ENCODE measurements at regions not wholly inside any gene's neighbourhood (a gene's known extent, or its start where the extent isn't known, plus 50 kb on each side); places are given as distances from the start of the nearest gene placed in this dataset.
A peak's percentile ranks its signal among the peaks of the same experiment; 100 is the strongest.

GRCh38 chr3:25023876-25024275, 404.2 kb upstream of the RARB start:
- DNase-seq (ENCODE audit: low read depth) = no peak
- no peak for TF ChIP-seq CTCF (IDR thresholded peaks at IDR 0.05; ENCODE audit: insufficient read depth, low read length, poor library complexity, severe bottlenecking)

GRCh38 chr3:25025236-25025635, 402.8 kb upstream of the RARB start:
- Histone ChIP-seq H3K27me3 (ENCODE audit: control insufficient read depth, insufficient read depth, low read length) (no peaks in the 10 kb centered on the region), H3K36me3 (ENCODE audit: control insufficient read depth, insufficient read depth, low read length) (no peaks in the 10 kb centered on the region), H3K4me3 (ENCODE audit: low read depth, low read length) (no peak overlapping the region)
- DNase-seq (ENCODE audit: low read depth) = no peak
- TF ChIP-seq CTCF (IDR thresholded peaks at IDR 0.05; ENCODE audit: insufficient read depth, low read length, poor library complexity, severe bottlenecking) = no peak

More at GRCh38 chr3:25023876-25024275, 404.2 kb upstream of the RARB start:
- Histone ChIP-seq H3K27me3 (ENCODE audit: control insufficient read depth, insufficient read depth, low read length) (no peaks in the 10 kb centered on the region), H3K36me3 (ENCODE audit: control insufficient read depth, insufficient read depth, low read length) (no peaks in the 10 kb centered on the region), H3K4me3 (ENCODE audit: low read depth, low read length) (no peak overlapping the region)

GRCh38 chr3:25027650-25028049, 400.4 kb upstream of the RARB start:
- DNase-seq (ENCODE audit: low read depth) = no peak
- Histone ChIP-seq H3K27me3 (ENCODE audit: control insufficient read depth, insufficient read depth, low read length) (no peaks in the 10 kb centered on the region), H3K4me3 (ENCODE audit: low read depth, low read length) (no peak overlapping the region), H3K36me3 (ENCODE audit: control insufficient read depth, insufficient read depth, low read length) (no peaks in the 10 kb centered on the region)
- TF ChIP-seq CTCF (IDR thresholded peaks at IDR 0.05; ENCODE audit: insufficient read depth, low read length, poor library complexity, severe bottlenecking) = no peak

- Histone ChIP-seq H3K27me3 (ENCODE audit: control insufficient read depth, insufficient read depth, low read length) (no peaks in the 10 kb centered on the region), H3K36me3 (ENCODE audit: control insufficient read depth, insufficient read depth, low read length) (no peaks in the 10 kb centered on the region), H3K4me3 (ENCODE audit: low read depth, low read length) (no peak overlapping the region)
- DNase-seq (ENCODE audit: low read depth) = no peak
- TF ChIP-seq CTCF (IDR thresholded peaks at IDR 0.05; ENCODE audit: insufficient read depth, low read length, poor library complexity, severe bottlenecking) = no peak
Measured at GRCh38 chr3:25029820-25030219, 398.2 kb upstream of the RARB start.

- no peak for DNase-seq (ENCODE audit: low read depth)
- no peak for TF ChIP-seq CTCF (IDR thresholded peaks at IDR 0.05; ENCODE audit: insufficient read depth, low read length, poor library complexity, severe bottlenecking)
- Histone ChIP-seq H3K4me3 (ENCODE audit: low read depth, low read length) (no peak overlapping the region), H3K36me3 (ENCODE audit: control insufficient read depth, insufficient read depth, low read length) (no peaks in the 10 kb centered on the region), H3K27me3 (ENCODE audit: control insufficient read depth, insufficient read depth, low read length) (no peaks in the 10 kb centered on the region)
Measured at GRCh38 chr3:25032344-25032743, 395.7 kb upstream of the RARB start.

- H3K27me3 ChIP-seq (ENCODE audit: control insufficient read depth, insufficient read depth, low read length) = no peaks in the 10 kb centered on the region
- no peak for DNase-seq (ENCODE audit: low read depth)
- no peaks in the 10 kb centered on the region for H3K36me3 ChIP-seq (ENCODE audit: control insufficient read depth, insufficient read depth, low read length)
- peak; percentile 74 for TF ChIP-seq CTCF (IDR thresholded peaks at IDR 0.05; ENCODE audit: insufficient read depth, low read length, poor library complexity, severe bottlenecking)
- no peak overlapping the region for H3K4me3 ChIP-seq (ENCODE audit: low read depth, low read length)
Measured at GRCh38 chr3:25033407-25034029, 394.5 kb upstream of the RARB start.
